ENCODE measurements at regions not wholly inside any gene's neighbourhood (a gene's known extent, or its start where the extent isn't known, plus 50 kb on each side); places are given as distances from the start of the nearest gene placed in this dataset.

- TF ChIP-seq E2F6 (IDR thresholded peaks at IDR 0.05; ENCODE audit: borderline replicate concordance, low read depth) (no peak), CTCF (IDR thresholded peaks at IDR 0.05) (no peak)
Measured at GRCh38 chr3:70755526-70755925, 443.1 kb upstream of the MDFIC2 start.

Measured in A549 (cell line).